Activated T-cell treated with anti-CD3 and anti-CD28 coated beads for 1 hour (primary cell): ENCODE measurements at regions not wholly inside any gene's neighbourhood (a gene's known extent, or its start where the extent isn't known, plus 50 kb on each side); places are given as distances from the start of the nearest gene placed in this dataset.

Source experiments
- DNase-seq: peaks from one replicate; pipeline ENCODE4 v3.0.0-alpha.2; 2020; ENCODE audit warnings: low read depth

DNA sequence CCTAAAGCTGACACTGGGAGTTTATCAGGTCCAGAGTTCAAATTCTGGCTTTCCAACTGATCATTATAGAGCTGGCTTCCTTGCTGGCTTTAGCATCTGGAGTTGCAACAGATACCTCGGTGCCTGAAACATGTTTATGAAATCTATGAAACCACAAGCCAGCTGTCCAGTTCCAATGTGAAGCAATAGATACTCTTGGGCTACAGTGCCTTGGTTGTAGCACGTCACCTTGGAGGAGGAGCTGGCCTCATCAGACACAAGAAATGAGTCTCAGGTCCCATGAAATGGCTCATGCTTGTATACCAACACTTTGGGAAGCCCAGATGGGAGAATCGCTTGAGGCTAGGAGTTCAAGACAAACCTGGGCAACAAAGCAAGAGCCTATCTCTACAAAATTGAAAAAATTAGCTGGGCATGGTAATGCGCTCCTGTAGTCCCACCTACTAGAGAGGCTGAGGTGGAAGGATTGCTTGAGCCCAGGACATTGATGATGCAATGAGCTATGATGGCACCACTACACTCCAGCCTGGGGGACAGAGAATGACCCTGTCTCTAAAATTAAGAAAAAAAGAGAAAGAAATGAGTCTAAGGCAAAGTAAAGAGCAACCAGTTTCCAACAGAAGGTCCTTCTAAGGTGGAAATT, 132.5 kb upstream of the ZNF648 start:
- no peak for DNase-seq

DNA sequence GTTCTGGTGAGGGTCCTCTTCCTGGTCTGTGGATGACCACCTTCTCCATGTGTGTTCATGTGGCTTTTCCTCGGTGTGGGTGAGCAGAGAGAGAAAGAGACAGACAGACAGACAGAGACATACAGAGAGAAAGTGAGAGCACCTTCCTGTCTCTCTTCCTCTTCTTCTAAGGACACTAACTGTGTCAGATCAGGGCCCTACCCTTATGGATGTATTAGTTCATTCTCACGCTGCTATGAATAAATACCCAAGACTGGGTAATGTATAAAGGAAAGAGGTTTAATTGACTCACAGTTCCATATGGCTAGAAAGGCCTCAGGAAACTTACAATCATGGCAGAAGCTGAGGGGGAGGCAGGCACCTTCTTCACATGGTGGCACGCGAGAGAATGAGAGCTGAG, 131.5 kb upstream of the ZNF648 start:
- DNase-seq: no peak

DNA sequence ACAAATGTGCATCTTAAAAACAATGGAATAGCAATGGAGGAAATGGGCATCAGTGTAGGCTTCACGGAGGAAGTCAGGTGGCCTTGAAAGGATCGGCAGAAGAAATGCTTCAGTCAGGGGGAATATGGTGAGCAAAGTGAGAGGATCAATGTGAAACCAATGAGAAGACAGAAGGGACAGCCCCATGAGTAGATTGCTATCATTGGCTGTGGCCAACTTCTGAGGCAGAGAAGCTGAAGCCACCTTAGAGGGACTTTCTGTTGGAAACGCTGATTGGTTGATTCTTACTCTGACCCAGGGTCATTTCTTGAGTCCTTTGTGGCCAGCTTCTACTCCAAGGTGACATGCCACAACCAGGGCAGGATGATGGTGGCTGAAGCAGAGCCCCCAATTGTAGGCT, 130.7 kb upstream of the ZNF648 start:
- no peak for DNase-seq

GRCh38 chr1:182191381-182192115, 130.0 kb upstream of the ZNF648 start:
- DNase-seq: no peak

DNA sequence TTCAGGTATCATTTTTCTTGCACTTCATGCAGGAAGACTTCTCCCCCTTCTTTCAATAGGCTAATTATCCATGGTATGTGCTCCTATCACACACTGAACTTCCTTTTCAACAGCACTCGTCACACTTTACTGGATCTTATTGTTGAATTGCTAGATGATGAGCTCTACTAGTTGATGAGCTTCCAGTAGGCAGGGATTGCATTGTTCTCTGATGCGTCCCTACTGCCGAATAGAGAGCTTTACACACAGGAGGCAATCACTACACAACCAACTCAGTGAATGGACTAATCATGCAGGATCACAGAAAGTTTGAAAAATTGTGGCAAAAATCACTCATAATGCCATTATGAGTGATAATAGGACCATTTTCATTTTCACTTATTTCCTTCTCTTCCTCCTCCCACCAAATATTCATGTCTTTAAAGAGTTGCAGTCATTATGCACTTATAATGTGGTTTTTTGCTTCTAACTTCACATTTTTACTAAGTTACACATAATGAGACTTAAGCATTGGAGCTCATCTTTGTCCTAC, 128.1 kb upstream of the ZNF648 start:
- no peak for DNase-seq

- DNase-seq: no peak
These were observed 125.2 kb upstream of the ZNF648 start for GRCh38 chr1:182186757-182187146.

GRCh38 chr1:182185842-182186756, 124.6 kb upstream of the ZNF648 start:
- DNase-seq: no peak

GRCh38 chr1:182185136-182185535, 123.6 kb upstream of the ZNF648 start:
- no peak for DNase-seq

GRCh38 chr1:182183606-182184005, 122.1 kb upstream of the ZNF648 start:
- no peak for DNase-seq

GRCh38 chr1:182182311-182182710, 120.8 kb upstream of the ZNF648 start:
- DNase-seq: no peak

DNA sequence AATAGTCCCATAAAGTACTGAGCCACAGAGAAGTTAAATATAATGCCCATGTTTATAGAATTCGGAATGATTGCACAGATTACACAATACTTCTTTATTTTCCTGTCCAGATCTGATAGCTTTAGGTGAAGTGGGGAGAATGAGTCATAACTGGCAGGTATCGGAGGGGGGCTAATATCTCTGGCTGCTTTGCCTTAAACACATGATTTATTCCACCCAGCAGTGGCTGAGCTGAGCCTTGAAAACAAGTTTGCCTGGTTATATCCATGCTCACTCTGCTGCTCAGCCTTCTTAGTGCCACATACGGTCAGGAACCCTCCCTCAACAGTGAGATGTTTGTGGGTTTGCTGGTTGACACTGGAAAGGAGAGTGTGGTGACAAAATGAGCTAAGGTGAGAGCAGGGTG, 119.7 kb upstream of the ZNF648 start:
- DNase-seq: no peak

GRCh38 chr1:182175361-182175931, 113.9 kb upstream of the ZNF648 start:
- DNase-seq: no peak

- no peak for DNase-seq
These were observed 113.0 kb upstream of the ZNF648 start for GRCh38 chr1:182174513-182174855.

DNA sequence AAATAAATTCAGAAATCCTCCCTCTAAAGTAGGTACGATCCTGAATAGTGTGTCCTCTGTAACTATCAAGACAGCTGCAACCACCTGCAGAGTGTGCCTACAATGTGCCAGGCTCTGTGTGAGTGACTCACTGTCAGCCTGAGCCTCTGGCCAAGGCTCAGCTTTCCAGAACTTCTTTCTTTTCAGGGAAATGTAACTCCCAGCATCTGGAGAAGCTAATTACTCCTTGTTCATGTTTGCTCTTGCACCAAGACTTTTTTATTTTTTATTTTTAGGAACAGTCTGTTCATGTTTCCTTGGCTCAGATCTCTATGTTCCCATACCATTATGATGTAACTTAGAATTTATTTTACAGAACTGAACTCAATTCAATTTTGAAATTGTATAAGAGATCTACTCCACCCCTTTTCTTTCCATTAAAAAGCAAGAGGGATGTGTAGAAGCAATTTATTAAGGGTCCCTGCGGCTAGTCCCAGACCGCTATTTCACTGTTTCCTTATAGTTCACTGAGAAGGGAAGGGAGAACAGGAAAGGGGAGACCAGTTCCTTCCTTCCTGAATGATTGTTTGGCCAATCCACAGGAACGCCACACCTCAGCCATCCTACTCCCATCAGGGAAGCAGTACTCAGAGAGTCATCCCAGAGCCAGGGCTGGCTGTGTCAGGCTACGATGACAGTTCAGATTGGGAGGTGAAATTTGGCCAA, 112.4 kb upstream of the ZNF648 start:
- no peak for DNase-seq

DNA sequence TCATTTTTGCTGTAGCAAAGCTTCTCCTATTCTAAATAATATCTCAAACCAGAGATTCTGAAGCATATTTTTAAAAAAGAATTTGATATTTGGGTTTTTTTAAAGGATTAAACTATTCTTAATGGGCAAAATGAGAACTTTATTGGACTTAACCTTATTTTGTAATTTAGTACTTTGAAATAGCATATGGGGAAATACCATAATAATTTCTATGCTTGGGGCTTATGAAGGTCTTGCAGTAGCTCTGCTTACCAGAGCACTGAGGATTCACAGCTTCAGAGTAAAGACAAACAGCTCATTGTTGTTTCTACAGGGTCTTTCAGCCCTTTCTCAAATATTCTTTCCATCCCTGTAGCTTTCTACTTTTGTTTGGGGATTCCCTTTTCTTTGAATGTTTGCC, 111.2 kb upstream of the ZNF648 start:
- DNase-seq: no peak

DNA sequence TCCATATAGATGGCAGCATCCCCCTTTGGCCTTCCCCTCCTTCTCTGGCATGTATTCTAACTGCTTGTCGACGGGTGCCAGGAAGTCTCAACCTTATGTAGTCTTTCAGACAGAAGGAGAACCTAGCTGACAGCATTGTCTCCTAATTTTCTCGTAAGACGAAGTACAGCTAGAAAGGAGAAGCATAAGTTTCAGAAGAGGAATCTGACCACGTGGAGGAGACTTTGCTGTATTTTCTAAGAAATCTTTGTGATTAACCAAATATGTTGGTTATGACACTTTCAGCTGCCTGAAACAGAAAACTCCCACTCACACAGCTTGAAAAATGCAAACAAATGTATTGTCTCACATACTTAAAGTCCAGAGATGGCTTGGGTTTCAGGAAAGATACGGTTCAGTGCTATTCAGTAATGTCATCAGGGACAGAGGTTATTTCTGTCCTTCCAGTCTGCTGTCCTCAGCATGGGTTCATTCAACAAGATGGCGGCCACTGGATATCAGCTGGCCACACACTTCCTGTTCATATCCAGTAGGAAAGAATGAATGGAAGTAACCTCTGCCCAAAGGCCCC, 109.5 kb upstream of the ZNF648 start:
- no peak for DNase-seq

GRCh38 chr1:182169203-182169602, 107.7 kb upstream of the ZNF648 start:
- no peak for DNase-seq

- no peak for DNase-seq
These were observed 105.2 kb upstream of the ZNF648 start for GRCh38 chr1:182166750-182167149.

- DNase-seq: no peak
These were observed 104.8 kb upstream of the ZNF648 start for GRCh38 chr1:182166321-182166720.

DNA sequence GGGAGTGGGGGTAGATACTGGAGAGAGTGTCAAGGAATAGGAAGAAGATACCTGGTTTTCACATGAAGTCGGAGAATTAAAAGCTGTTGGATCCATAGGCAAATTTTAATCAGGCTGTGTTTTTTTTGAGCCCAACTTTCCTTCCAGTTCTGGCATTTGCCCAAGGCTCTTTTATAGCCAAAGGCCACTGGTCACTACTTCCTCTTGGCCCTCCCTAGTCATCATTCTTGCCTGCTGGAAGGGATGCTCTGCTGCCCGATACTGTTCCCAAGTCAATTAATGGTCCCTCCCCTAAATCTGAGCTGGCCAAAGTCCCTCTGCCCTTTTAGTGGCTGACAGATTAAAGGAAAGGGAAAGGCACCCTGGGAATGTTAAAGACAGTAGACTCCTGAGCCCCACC, 102.8 kb upstream of the ZNF648 start:
- DNase-seq: no peak

- DNase-seq: no peak
These were observed 102.3 kb upstream of the ZNF648 start for GRCh38 chr1:182163821-182164223.
